ENCODE measurements at regions not wholly inside any gene's neighbourhood (a gene's known extent, or its start where the extent isn't known, plus 50 kb on each side); places are given as distances from the start of the nearest gene placed in this dataset.

- TF ChIP-seq, protein P1, sequence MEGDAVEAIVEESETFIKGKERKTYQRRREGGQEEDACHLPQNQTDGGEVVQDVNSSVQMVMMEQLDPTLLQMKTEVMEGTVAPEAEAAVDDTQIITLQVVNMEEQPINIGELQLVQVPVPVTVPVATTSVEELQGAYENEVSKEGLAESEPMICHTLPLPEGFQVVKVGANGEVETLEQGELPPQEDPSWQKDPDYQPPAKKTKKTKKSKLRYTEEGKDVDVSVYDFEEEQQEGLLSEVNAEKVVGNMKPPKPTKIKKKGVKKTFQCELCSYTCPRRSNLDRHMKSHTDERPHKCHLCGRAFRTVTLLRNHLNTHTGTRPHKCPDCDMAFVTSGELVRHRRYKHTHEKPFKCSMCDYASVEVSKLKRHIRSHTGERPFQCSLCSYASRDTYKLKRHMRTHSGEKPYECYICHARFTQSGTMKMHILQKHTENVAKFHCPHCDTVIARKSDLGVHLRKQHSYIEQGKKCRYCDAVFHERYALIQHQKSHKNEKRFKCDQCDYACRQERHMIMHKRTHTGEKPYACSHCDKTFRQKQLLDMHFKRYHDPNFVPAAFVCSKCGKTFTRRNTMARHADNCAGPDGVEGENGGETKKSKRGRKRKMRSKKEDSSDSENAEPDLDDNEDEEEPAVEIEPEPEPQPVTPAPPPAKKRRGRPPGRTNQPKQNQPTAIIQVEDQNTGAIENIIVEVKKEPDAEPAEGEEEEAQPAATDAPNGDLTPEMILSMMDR (IDR thresholded peaks at IDR 0.05; ENCODE audit: low read depth, low read length, poor library complexity, severe bottlenecking): no peak
- TF ChIP-seq EZH2phosphoT487 (IDR thresholded peaks at IDR 0.05; ENCODE audit: borderline replicate concordance, low read length): no peak
Observed at GRCh38 chr12:97801471-97802059, 339.0 kb downstream of the RMST start.

All from DOHH2 (cell line).